ENCODE measurements at regions not wholly inside any gene's neighbourhood (a gene's known extent, or its start where the extent isn't known, plus 50 kb on each side); places are given as distances from the start of the nearest gene placed in this dataset.

- Histone ChIP-seq H3K27ac (ENCODE audit: low read depth in 1 of 2, low read length in 2 of 2) (no peak overlapping the region), H3K36me3 (ENCODE audit: insufficient read depth, low read length) (no peaks in the 10 kb centered on the region), H3K27me3 (ENCODE audit: control insufficient read depth in 1 of 2, insufficient read depth in 2 of 2, low read length in 2 of 2) (no peaks in the 10 kb centered on the region), H3K4me1 (ENCODE audit: insufficient read depth, low read length) (no peaks in the 10 kb centered on the region), H3K9me3 (ENCODE audit: control insufficient read depth in 1 of 2, insufficient read depth in 1 of 2, low read length in 2 of 2) (no peaks in the 10 kb centered on the region), H3K4me3 (ENCODE audit: low read length) (no peak overlapping the region)
- CTCF ChIA-PET = no interaction called here
- ATAC-seq (ENCODE audit: poor library complexity) (no peak), DNase-seq (no peak)
- Mint-ChIP-seq H3K9me3 (no peaks in the 10 kb centered on the region), H3K27me3 (no peaks in the 10 kb centered on the region), H3K27ac (no peak overlapping the region), H3K4me3 (no peak overlapping the region), H3K36me3 (ENCODE audit: low read depth) (no peaks in the 10 kb centered on the region), H3K4me1 (ENCODE audit: low read depth) (no peaks in the 10 kb centered on the region)
- intact Hi-C loops (cut with DNase I, micrococcal nuclease) = no loop called here
- POLR2A ChIA-PET = no interaction called here
- TF ChIP-seq CTCF (IDR thresholded peaks at IDR 0.05) = no peak
These were observed 996.5 kb downstream of the TUSC7 start for GRCh38 chr3:117706037-117706436.

- intact Hi-C loops (cut with DNase I, micrococcal nuclease) = no loop called here
- Mint-ChIP-seq H3K4me1 (ENCODE audit: low read depth) (no peaks in the 10 kb centered on the region), H3K36me3 (ENCODE audit: low read depth) (no peaks in the 10 kb centered on the region), H3K9me3 (no peaks in the 10 kb centered on the region), H3K4me3 (no peak overlapping the region), H3K27me3 (no peaks in the 10 kb centered on the region), H3K27ac (no peak overlapping the region)
- Histone ChIP-seq H3K27me3 (ENCODE audit: control insufficient read depth in 1 of 2, insufficient read depth in 2 of 2, low read length in 2 of 2) (no peaks in the 10 kb centered on the region), H3K4me3 (ENCODE audit: low read length) (no peak overlapping the region), H3K9me3 (ENCODE audit: control insufficient read depth in 1 of 2, insufficient read depth in 1 of 2, low read length in 2 of 2) (no peaks in the 10 kb centered on the region), H3K36me3 (ENCODE audit: insufficient read depth, low read length) (no peaks in the 10 kb centered on the region), H3K27ac (ENCODE audit: low read depth in 1 of 2, low read length in 2 of 2) (no peak overlapping the region), H3K4me1 (ENCODE audit: insufficient read depth, low read length) (no peaks in the 10 kb centered on the region)
- ChIA-PET POLR2A (no interaction called here), CTCF (no interaction called here)
- no peak for DNase-seq
- no peak for ATAC-seq (ENCODE audit: poor library complexity)
- no peak for TF ChIP-seq CTCF (IDR thresholded peaks at IDR 0.05)
These were observed 997.2 kb downstream of the TUSC7 start for GRCh38 chr3:117706756-117707155.

GRCh38 chr3:117708601-117709000 lies 999.0 kb downstream of the TUSC7 start:
- CTCF ChIA-PET = no interaction called here
- no peaks in the 10 kb centered on the region for H3K4me1 ChIP-seq (ENCODE audit: insufficient read depth, low read length)
- no peak overlapping the region for H3K4me3 Mint-ChIP-seq
- no peaks in the 10 kb centered on the region for H3K4me1 Mint-ChIP-seq (ENCODE audit: low read depth)
- ATAC-seq (ENCODE audit: poor library complexity) (no peak), DNase-seq (no peak)
- H3K36me3 Mint-ChIP-seq (ENCODE audit: low read depth) = no peaks in the 10 kb centered on the region
- no peaks in the 10 kb centered on the region for H3K27me3 Mint-ChIP-seq
- no peaks in the 10 kb centered on the region for H3K9me3 ChIP-seq (ENCODE audit: control insufficient read depth in 1 of 2, insufficient read depth in 1 of 2, low read length in 2 of 2)
- H3K36me3 ChIP-seq (ENCODE audit: insufficient read depth, low read length) = no peaks in the 10 kb centered on the region
- no peaks in the 10 kb centered on the region for H3K27me3 ChIP-seq (ENCODE audit: control insufficient read depth in 1 of 2, insufficient read depth in 2 of 2, low read length in 2 of 2)
- H3K9me3 Mint-ChIP-seq = no peaks in the 10 kb centered on the region
- H3K4me3 ChIP-seq (ENCODE audit: low read length) = no peak overlapping the region
- no peak overlapping the region for H3K27ac Mint-ChIP-seq
- no peak overlapping the region for H3K27ac ChIP-seq (ENCODE audit: low read depth in 1 of 2, low read length in 2 of 2)
- no peak for TF ChIP-seq CTCF (IDR thresholded peaks at IDR 0.05)
- intact Hi-C loops (cut with DNase I, micrococcal nuclease) = no loop called here
- POLR2A ChIA-PET = no interaction called here

Data from CD4-positive, alpha-beta T cell (primary cell).